ENCODE measurements at regions not wholly inside any gene's neighbourhood (a gene's known extent, or its start where the extent isn't known, plus 50 kb on each side); places are given as distances from the start of the nearest gene placed in this dataset.
"Not testable (repeated sequence)": the region's sequence is repeated elsewhere in the genome, so short reads cannot be mapped to it uniquely, and the experiment has no call there.

GRCh38 chr1:96222701-96223100 lies 498.9 kb upstream of the PTBP2 start:
- DNase-seq: no peak

- DNase-seq: not testable (repeated sequence)
These were observed 497.4 kb upstream of the PTBP2 start for GRCh38 chr1:96224229-96224628.

- no peak for DNase-seq
These were observed 488.2 kb upstream of the PTBP2 start for GRCh38 chr1:96233422-96233821.

- no peak for DNase-seq
These were observed 487.3 kb upstream of the PTBP2 start for GRCh38 chr1:96234299-96234698.

GRCh38 chr1:96236156-96236739 lies 485.3 kb upstream of the PTBP2 start:
- DNase-seq: no peak

- no peak for DNase-seq
These were observed 483.2 kb upstream of the PTBP2 start for GRCh38 chr1:96238426-96238825.

GRCh38 chr1:96240438-96240837 lies 481.1 kb upstream of the PTBP2 start:
- DNase-seq: no peak

- DNase-seq: no peak
These were observed 468.1 kb upstream of the PTBP2 start for GRCh38 chr1:96253246-96254035.

- no peak for DNase-seq
These were observed 465.3 kb upstream of the PTBP2 start for GRCh38 chr1:96256130-96256790.

GRCh38 chr1:96259399-96259798 lies 462.2 kb upstream of the PTBP2 start:
- no peak for DNase-seq

GRCh38 chr1:96281491-96281890 lies 440.1 kb upstream of the PTBP2 start:
- DNase-seq: no peak

- no peak for DNase-seq
These were observed 431.6 kb upstream of the PTBP2 start for GRCh38 chr1:96290033-96290432.

- DNase-seq: no peak
These were observed 430.8 kb upstream of the PTBP2 start for GRCh38 chr1:96290801-96291200.

- DNase-seq: no peak
These were observed 430.1 kb upstream of the PTBP2 start for GRCh38 chr1:96291468-96291867.

GRCh38 chr1:96292141-96292540 lies 429.4 kb upstream of the PTBP2 start:
- DNase-seq: no peak

- no peak for DNase-seq
These were observed 424.6 kb upstream of the PTBP2 start for GRCh38 chr1:96296991-96297390.

GRCh38 chr1:96306809-96307560 lies 414.6 kb upstream of the PTBP2 start:
- DNase-seq: no peak

- no peak for DNase-seq
These were observed 413.3 kb upstream of the PTBP2 start for GRCh38 chr1:96308314-96308713.

GRCh38 chr1:96309783-96310182 lies 411.8 kb upstream of the PTBP2 start:
- DNase-seq: no peak

GRCh38 chr1:96313216-96313615 lies 408.4 kb upstream of the PTBP2 start:
- no peak for DNase-seq

- DNase-seq: no peak
These were observed 392.5 kb upstream of the PTBP2 start for GRCh38 chr1:96329121-96329520.

GRCh38 chr1:96331596-96331995 lies 390.0 kb upstream of the PTBP2 start:
- DNase-seq: no peak

GRCh38 chr1:96333522-96334235 lies 387.9 kb upstream of the PTBP2 start:
- DNase-seq: no peak

All from CD4-positive, alpha-beta T cell treated with Interleukin-6 for 4 hours (primary cell).